A549 (cell line): ENCODE measurements at regions not wholly inside any gene's neighbourhood (a gene's known extent, or its start where the extent isn't known, plus 50 kb on each side); places are given as distances from the start of the nearest gene placed in this dataset.

Source experiments
- JUNB ChIP-seq: fragments of >200 bp; sonication (Bioruptor Twin); formaldehyde crosslinking; IDR thresholded peaks from 2 replicates; pipeline ENCODE4 v1.6.1; 2016
- KDM1A ChIP-seq: fragments of 200-600 bp; sonication (generic); IDR thresholded peaks from 2 replicates; pipeline ENCODE4 v1.6.1; 2016; ENCODE audit warnings: low read depth, mild to moderate bottlenecking
- POLR2A ChIP-seq: IDR thresholded peaks from 2 replicates; pipeline ENCODE4 v1.6.1; 2012; ENCODE audit warnings: mild to moderate bottlenecking, low read length
- SMC3 ChIP-seq: fragments of >200 bp; sonication (Bioruptor Twin); formaldehyde crosslinking; IDR thresholded peaks from 3 replicates; pipeline ENCODE4 v1.6.1; 2018; ENCODE audit warnings: inconsistent platforms
- TF ChIP-seq, protein P1 (sequence below): fragments of >200 bp; sonication (Bioruptor Twin); formaldehyde crosslinking; IDR thresholded peaks from 3 replicates; pipeline ENCODE4 v1.5.1; 2016

DNA sequence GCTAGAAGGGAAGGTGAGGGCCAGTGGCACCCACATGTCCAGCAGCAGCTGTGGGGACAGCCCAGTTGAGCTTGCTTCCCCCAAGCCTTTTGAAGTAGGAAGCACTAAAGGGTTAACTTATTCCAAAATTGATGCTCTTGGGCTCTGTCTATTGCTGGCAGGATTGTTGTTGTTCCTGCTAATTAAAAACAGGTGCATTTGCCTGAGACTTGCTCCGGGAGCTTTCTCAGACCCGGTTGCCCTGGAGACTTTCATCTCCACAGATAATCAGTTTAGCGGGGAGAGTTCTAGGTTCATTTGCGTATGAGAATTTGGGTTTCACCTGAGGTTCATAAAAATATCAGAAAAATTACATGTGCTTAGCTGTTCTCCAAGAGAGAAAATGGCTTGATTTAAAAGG lies 277.3 kb downstream of the LRATD1 start:
- no peak for TF ChIP-seq POLR2A
- TF ChIP-seq JUNB = no peak
- TF ChIP-seq KDM1A = no peak
- TF ChIP-seq, protein P1, sequence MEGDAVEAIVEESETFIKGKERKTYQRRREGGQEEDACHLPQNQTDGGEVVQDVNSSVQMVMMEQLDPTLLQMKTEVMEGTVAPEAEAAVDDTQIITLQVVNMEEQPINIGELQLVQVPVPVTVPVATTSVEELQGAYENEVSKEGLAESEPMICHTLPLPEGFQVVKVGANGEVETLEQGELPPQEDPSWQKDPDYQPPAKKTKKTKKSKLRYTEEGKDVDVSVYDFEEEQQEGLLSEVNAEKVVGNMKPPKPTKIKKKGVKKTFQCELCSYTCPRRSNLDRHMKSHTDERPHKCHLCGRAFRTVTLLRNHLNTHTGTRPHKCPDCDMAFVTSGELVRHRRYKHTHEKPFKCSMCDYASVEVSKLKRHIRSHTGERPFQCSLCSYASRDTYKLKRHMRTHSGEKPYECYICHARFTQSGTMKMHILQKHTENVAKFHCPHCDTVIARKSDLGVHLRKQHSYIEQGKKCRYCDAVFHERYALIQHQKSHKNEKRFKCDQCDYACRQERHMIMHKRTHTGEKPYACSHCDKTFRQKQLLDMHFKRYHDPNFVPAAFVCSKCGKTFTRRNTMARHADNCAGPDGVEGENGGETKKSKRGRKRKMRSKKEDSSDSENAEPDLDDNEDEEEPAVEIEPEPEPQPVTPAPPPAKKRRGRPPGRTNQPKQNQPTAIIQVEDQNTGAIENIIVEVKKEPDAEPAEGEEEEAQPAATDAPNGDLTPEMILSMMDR = no peak
- TF ChIP-seq SMC3 = no peak
